HG02973 (cell line): ENCODE measurements at regions not wholly inside any gene's neighbourhood (a gene's known extent, or its start where the extent isn't known, plus 50 kb on each side); places are given as distances from the start of the nearest gene placed in this dataset.
"Not testable (repeated sequence)": the region's sequence is repeated elsewhere in the genome, so short reads cannot be mapped to it uniquely, and the experiment has no call there.

Experiments used
- ATAC-seq: cut with Tn5 transposase; IDR thresholded peaks from one replicate; pipeline ENCODE4 v1.9.1; 2021; ENCODE audit warnings: moderate library complexity; ENCODE audit not compliant: unreplicated experiment

DNA sequence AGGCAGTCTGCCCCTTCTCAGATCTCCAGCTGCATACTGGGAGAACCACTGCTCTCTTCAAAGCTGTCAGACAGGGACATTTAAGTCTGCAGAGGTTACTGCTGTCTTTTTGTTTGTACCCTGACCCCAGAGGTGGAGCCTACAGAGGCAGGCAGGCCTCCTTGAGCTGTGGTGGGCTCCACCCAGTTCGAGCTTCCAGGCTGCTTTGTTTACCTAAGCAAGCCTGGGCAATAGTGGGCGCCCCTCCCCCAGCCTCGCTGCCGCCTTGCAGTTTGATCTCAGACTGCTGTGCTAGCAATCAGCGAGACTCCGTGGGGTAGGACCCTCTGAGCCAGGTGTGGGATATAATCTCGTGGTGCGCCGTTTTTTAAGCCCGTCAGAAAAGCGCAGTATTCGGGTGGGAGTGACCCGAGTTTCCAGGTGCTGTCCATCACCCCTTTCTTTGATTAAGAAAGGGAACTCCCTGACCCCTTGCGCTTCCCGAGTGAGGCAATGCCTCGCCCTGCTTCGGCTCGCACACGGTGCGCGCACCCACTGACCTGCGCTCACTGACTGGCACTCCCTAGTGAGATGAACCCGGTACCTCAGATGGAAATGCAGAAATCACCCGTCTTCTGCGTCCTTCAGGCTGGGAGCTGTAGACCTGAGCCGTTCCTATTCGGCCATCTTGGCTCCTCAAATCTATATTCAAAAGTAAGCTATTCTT lies 224.4 kb downstream of the ZNF326 start:
- not testable (repeated sequence) for ATAC-seq

GRCh38 chr1:90210633-90211491 lies 216.0 kb downstream of the ZNF326 start:
- no peak for ATAC-seq

- no peak for ATAC-seq
These were observed 214.0 kb downstream of the ZNF326 start for GRCh38 chr1:90208949-90209348.

GRCh38 chr1:90206260-90206659 lies 211.3 kb downstream of the ZNF326 start:
- ATAC-seq, result no peak

DNA sequence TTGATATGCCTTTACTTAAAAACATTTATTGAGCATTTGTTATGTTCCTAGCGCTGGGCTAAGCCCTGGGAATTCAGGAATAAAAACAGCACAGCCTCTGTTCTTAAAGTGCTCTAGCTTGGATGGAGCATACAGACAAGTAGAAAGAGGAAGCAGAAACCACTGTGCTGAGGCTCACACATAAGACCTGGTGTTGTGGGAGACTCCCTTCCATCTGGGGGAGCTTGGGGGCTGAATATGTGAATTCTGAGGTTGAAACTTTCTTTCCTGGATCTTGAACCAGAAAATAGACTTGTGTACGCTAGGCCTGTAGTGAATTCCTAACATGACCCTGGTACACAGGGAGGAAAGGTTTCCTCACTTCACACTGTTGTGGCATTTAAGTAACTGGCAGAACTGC lies 209.9 kb downstream of the ZNF326 start:
- no peak for ATAC-seq

DNA sequence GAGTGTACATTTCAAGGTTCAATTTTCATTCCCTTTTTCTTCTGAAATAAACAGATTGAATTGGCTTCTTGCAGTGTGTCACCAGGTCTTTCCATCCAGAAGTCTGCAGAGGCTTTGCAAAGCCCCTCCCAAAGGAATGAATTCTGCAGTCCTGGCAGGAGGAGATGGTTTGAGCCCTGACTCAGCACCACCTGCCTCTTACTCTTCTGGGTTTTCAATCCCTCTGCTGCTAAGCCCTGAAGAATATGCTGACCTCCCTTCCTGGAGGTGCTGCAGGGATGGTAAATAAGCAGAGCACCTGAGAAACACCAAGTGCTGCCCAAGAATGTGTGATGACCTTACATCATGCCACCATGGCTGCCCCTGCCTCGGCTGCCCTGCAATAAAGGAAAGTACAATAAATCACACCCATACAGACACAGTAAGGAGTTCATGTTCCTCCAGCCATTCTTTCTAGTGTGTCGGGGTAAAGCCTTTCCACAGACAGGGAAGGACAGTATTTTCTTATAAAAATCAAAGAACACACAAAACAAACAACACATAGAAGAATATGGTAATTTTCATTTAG lies 209.2 kb downstream of the ZNF326 start:
- ATAC-seq, result no peak

GRCh38 chr1:90201467-90202358 lies 206.8 kb downstream of the ZNF326 start:
- ATAC-seq, result no peak

- no peak for ATAC-seq
These were observed 205.8 kb downstream of the ZNF326 start for GRCh38 chr1:90200646-90201205.

- ATAC-seq, result no peak
These were observed 203.9 kb downstream of the ZNF326 start for GRCh38 chr1:90198616-90199332.

DNA sequence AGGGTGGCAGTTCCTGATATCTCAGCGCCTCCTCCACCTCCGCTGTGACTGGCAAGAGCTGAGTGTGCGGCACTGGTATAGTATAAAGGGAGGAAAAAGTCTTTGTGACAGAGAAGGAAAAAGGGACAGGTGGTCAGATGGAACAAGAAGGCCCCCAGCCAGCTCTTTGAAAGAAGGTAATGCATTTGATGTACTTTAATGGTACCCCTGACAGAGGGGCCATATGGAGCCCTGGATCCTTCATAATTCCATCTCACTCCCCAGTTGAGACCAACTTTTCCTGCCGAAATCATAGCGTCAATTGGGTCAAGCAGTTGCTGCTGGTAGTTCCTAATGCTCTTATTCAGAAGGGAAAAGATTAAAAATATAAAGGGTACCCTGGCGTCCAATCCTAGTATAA lies 198.2 kb downstream of the ZNF326 start:
- no peak for ATAC-seq

GRCh38 chr1:90192408-90192807 lies 197.5 kb downstream of the ZNF326 start:
- no peak for ATAC-seq

DNA sequence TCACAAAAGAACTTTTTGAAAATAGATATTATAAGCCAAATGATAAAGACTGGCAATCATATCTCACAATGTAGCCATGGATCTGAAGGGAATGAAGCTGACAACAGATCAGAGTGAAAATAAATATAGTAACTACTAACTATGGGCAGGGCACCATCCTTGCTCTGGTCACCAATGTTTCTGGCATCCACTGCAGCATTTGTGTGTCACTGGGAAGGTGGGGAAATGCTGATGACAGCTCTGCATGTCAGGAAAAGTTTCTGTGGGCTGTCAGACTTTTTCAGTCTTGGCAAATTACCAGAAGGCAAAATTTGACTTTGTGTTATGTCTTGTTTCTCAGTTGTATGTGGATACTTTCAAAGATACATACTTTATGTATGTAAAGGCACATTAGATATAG lies 195.6 kb downstream of the ZNF326 start:
- no peak for ATAC-seq

DNA sequence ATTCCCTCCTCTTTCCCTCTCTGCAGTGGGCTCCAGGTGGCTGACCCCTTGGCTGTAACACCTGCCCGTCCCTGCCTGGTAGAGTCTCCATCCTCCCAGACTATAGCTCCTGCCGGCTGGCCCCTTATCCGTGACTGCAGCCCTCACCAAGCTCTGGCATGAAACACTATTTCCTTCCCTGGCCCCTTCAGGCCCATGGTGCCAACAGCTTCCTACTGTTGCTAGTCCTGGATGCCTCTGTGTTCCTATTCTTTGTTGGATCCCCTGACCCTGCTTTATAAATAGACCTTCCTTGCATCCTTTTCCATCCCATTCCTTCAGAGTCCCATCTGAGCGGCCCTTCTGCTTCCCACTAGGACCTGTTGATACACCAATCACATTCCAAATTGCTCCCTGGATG lies 195.0 kb downstream of the ZNF326 start:
- no peak for ATAC-seq

- ATAC-seq, result no peak
These were observed 192.3 kb downstream of the ZNF326 start for GRCh38 chr1:90187323-90187585.

DNA sequence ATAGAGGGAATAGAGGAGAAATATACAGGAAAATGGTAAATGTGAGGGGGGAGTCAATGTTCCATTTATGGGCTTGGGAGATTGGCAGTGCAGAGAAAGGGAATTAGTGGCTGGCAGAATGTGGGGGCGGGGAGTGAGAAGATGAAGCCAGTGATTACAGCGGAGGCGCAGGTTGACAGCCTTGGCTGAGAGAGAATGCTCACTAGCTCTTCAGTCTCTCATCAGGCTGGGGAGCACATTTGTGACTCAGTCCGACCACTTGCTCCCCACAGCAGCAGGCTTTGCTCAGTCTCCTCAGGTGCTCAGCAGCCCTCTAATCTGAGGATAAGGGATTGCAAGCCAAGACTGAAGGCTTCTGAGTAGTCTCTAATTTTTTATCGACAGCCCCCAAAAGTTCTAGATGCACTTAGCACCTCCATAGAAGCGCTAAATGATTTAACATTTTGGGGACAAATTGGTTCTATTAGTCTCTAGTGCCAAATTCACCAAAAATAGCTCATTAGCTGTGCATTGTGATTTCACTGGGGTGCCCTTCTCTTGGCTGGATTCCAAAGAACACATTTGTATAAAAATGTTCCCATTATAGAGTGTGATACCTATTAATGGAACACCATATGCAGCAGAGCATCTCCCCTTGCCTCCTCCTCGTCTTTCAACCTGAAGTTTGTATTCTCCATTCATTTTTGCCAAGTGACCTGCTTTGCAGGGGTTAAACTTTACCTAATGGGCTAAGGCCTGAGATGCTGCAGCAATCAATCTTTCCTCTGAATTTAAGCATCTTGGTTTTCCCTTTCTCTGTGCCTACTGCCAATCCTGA lies 191.8 kb downstream of the ZNF326 start:
- no peak for ATAC-seq

DNA sequence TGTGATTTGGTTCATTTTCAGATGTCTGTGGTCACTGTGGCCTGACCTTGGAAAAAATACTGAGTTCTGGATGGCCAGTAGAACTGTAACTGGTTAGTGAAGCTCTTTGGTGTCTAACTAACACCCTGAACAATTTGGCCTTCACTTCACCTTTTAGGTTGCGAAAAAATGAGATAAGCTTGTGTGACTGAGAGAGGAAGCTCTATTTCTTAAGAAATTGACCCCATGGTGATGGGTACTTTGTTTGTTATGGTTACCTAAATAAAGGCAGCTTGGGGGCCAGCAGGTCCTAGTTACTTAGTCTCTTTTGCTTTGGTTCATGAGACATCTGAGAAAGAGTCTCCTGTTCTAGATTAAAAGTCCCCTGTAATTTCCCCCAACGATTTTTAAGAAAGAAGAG lies 181.6 kb downstream of the ZNF326 start:
- ATAC-seq, result no peak

DNA sequence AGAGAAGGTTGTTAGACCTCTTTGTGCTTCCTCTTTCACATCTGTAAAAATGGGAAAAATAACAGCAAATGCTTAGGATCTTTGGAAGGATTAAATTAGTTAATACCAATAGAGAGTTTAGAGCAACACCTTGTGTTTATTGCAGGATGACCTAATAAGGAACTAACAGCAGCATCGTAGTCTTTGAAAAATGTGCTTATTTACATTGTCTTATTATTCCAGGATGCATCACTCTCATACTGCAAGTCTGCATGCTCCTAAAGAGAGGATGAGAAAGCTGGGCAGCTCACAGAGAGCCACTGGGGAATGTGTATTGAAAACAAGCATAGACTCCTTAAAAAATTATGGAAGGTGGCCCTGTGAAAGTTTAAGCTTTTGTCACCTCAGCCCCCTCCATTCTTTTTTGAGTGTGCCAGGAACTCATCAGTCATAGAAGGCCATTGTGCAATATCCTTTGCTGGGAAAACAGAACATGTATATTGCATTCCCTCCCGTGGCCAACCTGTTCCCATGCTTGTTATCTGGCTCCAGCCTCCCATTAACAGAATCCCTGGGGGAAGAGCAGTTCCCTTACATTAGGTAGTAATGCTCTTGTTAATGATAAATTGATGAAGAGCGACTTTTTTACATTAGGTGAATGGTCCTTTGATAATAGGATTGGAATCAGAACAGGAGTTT lies 180.7 kb downstream of the ZNF326 start:
- no peak for ATAC-seq

- no peak for ATAC-seq
These were observed 179.3 kb downstream of the ZNF326 start for GRCh38 chr1:90174246-90174645.

DNA sequence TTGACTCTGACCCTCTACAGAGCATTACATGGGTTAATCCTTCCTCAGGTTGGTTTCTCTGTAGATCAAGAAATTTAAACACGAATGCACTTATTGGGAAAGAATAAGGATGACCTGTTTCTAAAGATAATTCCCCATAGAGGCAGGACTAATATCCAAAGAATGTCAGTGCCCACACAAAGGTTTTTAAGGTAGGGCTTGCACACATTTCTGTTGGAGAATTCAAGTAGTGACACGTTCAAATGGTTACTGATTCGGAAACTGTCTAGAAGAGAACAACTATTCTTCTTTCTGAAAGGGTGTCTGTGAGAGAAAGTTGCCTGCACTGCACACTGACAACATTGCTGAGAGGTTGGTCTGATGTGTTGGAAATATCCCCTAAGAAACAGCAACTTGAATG lies 167.3 kb downstream of the ZNF326 start:
- ATAC-seq, result no peak
